Skeletal muscle satellite cell (primary cell): ENCODE measurements at regions not wholly inside any gene's neighbourhood (a gene's known extent, or its start where the extent isn't known, plus 50 kb on each side); places are given as distances from the start of the nearest gene placed in this dataset.

Experiments used
- H3K27me3 ChIP-seq: 2 replicates; pipeline ENCODE4 v1.7.0; 2013; ENCODE audit warnings: low read length; ENCODE audit not compliant: control insufficient read depth, insufficient read depth
- H3K36me3 ChIP-seq: 2 replicates; pipeline ENCODE4 v1.7.0; 2013; ENCODE audit warnings: mild to moderate bottlenecking, control low read depth, low read length; ENCODE audit not compliant: insufficient read depth
- H3K4me1 ChIP-seq: 2 replicates; pipeline ENCODE4 v1.7.0; 2013; ENCODE audit warnings: low read length; ENCODE audit not compliant: control insufficient read depth, insufficient read depth
- H3K4me2 ChIP-seq: 2 replicates; pipeline ENCODE4 v1.7.0; 2013; ENCODE audit warnings: mild to moderate bottlenecking, low read length
- H3K4me3 ChIP-seq: 2 replicates; pipeline ENCODE4 v1.7.0; 2013; ENCODE audit warnings: low read length
- H3K9ac ChIP-seq: 2 replicates; pipeline ENCODE4 v1.7.0; 2013; ENCODE audit warnings: mild to moderate bottlenecking, low read depth, low read length, moderate library complexity
- H3K9me3 ChIP-seq: replicated peaks from 2 replicates; pipeline ENCODE4 v1.7.0; 2013; ENCODE audit warnings: mild to moderate bottlenecking, control low read depth, low read length

DNA sequence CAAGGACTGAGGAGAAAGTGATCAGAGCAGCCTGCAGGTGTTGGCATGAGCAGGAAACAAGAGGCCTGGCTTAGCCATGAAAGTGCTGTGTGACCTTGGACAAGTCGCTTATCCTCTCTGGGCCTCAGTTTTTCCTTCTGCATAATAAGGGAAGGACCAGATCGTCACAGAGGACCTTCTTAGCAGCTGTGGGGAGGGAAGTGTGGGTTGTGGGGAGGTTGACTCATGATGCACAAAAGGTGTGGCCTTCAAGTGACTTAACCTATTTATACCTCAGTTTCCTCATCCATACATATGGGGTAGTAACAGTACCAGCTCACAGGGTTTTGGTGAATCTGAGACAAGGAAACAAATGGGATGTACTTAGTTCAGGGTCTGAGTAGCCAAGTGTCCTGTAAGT, 658.8 kb downstream of the MATN1 start:
- Histone ChIP-seq H3K9me3 (no peaks in the 10 kb centered on the region), H3K36me3 (no peaks in the 10 kb centered on the region), H3K4me3 (no peak overlapping the region), H3K4me2 (no peak overlapping the region), H3K27me3 (no peaks in the 10 kb centered on the region), H3K4me1 (no peaks in the 10 kb centered on the region), H3K9ac (no peak overlapping the region)

DNA sequence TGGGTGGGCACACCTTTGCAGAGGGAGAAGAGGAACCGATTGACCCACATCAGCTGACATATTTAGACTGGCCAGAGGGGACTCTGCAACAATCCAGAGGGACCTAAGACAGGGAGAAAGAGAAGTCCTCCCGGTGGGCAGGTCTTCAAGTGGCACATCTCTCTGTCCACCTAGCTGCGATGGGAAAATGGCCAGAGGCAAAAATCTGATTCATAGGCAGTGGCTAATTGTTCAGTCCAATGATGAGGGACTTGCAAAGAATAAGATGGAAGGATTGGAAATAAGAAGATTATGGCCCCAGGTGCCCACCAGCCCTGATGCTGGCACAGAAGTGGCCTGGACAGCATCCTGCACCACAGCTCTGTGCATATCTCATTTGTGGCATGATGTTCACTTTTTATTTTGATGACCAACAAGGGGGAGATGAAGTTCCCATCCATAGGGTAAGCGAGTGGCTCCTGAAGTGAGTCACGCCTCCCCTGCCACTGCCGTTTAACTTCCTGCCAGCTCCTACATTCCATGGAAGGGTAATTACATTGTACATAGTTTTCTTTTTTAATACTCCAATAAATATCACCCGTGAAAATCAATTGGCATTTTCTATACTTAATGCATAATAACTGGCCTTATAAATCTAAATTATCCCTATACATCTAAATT, 659.6 kb downstream of the MATN1 start:
- H3K9me3 ChIP-seq, result no peaks in the 10 kb centered on the region
- no peak overlapping the region for H3K4me3 ChIP-seq
- H3K27me3 ChIP-seq, result no peaks in the 10 kb centered on the region
- no peak overlapping the region for H3K4me2 ChIP-seq
- H3K9ac ChIP-seq, result no peak overlapping the region
- no peaks in the 10 kb centered on the region for H3K4me1 ChIP-seq
- H3K36me3 ChIP-seq, result no peaks in the 10 kb centered on the region

DNA sequence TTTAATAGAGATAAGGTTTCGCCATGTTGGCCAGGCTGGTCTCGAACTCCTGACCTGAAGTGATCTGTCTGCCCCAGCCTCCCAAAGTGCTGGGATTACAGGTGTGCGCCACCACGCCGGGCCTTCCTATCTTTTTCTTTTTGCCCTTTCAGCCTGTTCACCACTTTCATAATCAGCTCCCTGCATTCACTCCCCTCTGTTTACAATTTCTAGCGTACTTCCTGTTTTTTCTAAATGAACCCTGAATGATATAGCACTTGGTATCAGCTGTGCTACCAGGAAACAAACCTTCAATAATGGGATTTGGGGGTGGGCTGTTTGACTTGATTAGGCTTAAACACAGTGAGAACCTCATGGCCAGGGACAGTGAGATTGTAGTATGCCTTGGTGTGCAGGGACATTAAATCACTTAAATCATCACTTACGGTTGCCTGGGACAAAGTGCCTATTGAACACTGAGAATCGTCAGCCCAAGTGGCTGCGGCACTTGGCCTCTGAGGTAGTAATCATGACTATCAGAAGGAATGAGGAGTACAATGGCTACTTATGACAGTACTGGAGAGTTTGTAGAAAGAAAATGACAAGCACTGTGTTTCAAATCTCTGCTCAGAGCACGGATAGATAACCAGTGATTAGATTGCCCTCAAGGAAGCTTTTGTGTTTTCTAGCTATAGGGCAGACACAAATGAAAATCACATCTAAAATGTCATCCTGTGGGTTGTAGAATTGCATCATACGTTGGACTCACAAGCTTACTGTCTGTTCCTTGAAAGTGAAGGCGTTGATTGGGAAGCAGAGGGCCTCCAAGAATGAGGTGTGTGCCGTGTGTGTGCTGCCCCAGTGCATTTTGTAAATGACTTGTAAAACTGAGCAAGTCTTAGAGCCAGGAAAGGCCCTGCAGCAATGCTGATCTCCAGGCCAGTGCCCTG, 661.8 kb downstream of the MATN1 start:
- Histone ChIP-seq H3K4me2 (no peak overlapping the region), H3K9ac (no peak overlapping the region), H3K4me1 (no peaks in the 10 kb centered on the region), H3K27me3 (no peaks in the 10 kb centered on the region), H3K9me3 (no peaks in the 10 kb centered on the region), H3K36me3 (no peaks in the 10 kb centered on the region), H3K4me3 (no peak overlapping the region)

DNA sequence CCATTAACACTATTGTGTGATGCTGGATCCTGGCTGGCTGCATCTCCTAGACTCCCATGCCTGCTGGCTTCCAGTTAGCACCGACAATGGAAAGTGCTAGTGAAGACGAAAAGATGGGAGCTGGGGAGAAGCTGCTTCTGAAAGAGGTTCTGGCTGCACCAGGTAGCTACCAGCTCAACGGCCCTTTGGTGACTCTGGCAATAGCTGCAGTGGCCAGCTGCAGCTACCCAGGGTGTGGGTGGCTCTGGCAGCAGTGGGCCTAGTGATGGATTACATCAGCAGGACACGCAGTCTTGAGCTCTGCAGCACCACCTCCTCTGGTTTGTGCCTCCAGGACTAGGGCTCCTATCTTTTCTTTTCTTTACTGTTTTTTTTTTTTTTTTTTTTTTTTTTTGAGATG, 662.6 kb downstream of the MATN1 start:
- no peak overlapping the region for H3K9ac ChIP-seq
- H3K4me3 ChIP-seq, result no peak overlapping the region
- H3K27me3 ChIP-seq, result no peaks in the 10 kb centered on the region
- H3K9me3 ChIP-seq, result no peaks in the 10 kb centered on the region
- H3K4me1 ChIP-seq, result no peaks in the 10 kb centered on the region
- no peaks in the 10 kb centered on the region for H3K36me3 ChIP-seq
- no peak overlapping the region for H3K4me2 ChIP-seq

DNA sequence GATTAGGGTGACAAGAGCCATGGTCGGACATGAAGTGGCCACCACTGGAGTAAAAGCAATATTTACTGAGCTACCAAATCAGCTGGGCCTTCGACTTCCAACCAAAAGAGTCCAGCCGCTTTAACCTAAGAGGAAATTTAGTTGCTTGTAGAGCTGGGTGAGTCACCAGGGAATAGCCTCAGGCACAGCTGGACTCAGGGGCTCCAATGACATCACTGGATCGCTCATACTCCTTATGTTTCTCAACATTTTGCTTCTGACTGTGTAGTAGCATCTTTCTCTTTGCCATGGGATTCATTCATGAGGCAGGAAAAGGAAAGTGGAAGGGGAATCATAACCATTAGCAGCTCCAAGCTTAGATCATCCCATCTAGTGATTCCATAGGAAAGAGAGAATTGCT, 664.4 kb downstream of the MATN1 start:
- Histone ChIP-seq H3K4me2 (no peak overlapping the region), H3K4me3 (no peak overlapping the region), H3K4me1 (no peaks in the 10 kb centered on the region), H3K9ac (no peak overlapping the region), H3K36me3 (no peaks in the 10 kb centered on the region), H3K27me3 (no peaks in the 10 kb centered on the region), H3K9me3 (no peaks in the 10 kb centered on the region)

DNA sequence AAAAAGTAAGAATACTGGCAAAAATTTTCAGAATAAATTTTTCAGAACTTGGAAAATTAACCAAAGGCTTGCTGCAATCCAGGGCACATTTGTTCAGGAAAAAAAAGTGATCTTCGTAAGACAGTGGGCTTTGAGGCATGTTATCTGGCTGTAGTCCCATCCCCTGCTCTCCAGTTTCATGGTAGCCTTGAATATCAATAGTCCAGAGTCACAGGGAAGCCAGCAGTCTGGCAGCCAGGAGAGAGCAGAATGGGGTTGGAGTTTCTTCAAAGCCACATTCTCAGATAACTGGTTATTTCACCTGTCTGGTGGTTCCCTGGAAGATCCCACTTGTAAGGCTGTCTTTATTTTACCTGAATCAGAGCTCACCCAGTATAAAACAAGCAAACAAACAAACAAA, 669.3 kb downstream of the MATN1 start:
- no peaks in the 10 kb centered on the region for H3K4me1 ChIP-seq
- no peak overlapping the region for H3K9ac ChIP-seq
- H3K4me3 ChIP-seq, result no peak overlapping the region
- no peaks in the 10 kb centered on the region for H3K27me3 ChIP-seq
- H3K4me2 ChIP-seq, result no peak overlapping the region
- H3K9me3 ChIP-seq, result no peaks in the 10 kb centered on the region
- no peaks in the 10 kb centered on the region for H3K36me3 ChIP-seq

DNA sequence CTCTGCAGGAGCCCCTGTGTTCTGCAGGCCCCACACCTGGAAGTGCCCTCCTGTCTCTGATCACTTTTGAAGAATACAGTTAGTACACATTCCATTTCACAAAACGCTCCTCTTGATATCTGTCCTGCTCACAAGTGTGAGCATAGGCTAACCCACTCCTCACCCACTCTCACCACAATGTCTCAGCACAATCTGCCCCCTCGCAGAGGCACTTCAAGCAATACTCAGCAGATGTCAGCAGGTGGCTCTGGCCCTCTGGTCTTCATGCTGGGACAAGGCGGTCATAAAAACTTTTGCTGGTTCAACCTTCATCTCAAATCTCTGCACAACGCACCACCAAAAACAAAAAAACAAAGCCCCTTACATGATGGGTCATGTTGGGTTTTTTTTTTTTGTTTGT, 671.2 kb downstream of the MATN1 start:
- no peak overlapping the region for H3K9ac ChIP-seq
- no peak overlapping the region for H3K4me2 ChIP-seq
- no peaks in the 10 kb centered on the region for H3K27me3 ChIP-seq
- no peaks in the 10 kb centered on the region for H3K4me1 ChIP-seq
- no peaks in the 10 kb centered on the region for H3K36me3 ChIP-seq
- no peaks in the 10 kb centered on the region for H3K9me3 ChIP-seq
- no peak overlapping the region for H3K4me3 ChIP-seq

DNA sequence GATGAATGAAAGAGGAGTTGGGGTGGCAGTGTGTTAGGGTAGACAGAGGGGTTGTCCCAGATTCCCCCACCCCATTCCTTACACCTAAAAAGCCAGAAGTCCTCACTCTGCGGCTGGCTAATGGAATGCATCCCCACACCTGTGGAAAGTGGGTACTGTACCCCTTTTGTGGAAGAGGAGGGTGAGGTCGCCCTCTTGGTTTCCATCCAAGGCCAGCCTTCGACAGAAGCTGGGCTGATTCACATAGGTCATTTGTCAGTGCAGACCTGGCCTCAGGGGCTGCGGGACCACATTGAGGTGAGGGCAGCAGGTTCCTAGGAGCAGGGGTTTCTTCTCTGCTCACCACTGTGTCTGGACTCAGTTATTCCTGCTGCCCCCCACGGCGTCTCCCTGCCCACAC, 671.6 kb downstream of the MATN1 start:
- no peak overlapping the region for H3K4me3 ChIP-seq
- H3K36me3 ChIP-seq, result no peaks in the 10 kb centered on the region
- peaks cover 2% of the 10 kb centered on the region for H3K9me3 ChIP-seq
- H3K4me1 ChIP-seq, result no peaks in the 10 kb centered on the region
- no peaks in the 10 kb centered on the region for H3K27me3 ChIP-seq
- no peak overlapping the region for H3K4me2 ChIP-seq
- no peak overlapping the region for H3K9ac ChIP-seq

DNA sequence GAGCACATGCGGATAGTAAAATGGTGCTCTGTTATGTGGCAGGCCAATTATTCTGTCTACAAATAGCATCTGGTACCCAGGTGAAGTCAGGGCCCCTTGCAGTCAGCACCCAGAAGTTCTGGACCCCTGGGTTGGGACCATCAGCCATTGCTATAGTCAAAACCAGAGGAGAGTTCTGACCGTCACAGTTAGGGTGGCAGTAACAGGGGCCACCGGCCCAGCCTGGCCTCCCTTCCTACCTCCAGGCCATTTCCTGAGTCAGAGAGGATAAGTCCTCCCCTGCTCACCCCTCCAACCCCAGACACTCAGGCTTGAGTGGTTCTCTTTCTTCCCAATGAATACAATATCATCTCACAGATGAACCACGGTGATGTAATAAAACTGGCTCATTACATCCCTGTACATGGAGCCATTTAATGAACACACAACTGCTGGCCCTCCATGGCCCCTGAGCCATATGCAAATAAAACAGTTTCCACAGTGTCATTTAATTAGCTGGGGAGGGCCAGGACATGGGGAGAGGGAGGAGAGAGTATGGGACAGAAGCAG, 673.6 kb downstream of the MATN1 start:
- H3K4me1 ChIP-seq, result no peaks in the 10 kb centered on the region
- H3K9me3 ChIP-seq, result peaks cover 2% of the 10 kb centered on the region
- no peak overlapping the region for H3K9ac ChIP-seq
- no peaks in the 10 kb centered on the region for H3K27me3 ChIP-seq
- no peak overlapping the region for H3K4me3 ChIP-seq
- H3K36me3 ChIP-seq, result no peaks in the 10 kb centered on the region
- no peak overlapping the region for H3K4me2 ChIP-seq

DNA sequence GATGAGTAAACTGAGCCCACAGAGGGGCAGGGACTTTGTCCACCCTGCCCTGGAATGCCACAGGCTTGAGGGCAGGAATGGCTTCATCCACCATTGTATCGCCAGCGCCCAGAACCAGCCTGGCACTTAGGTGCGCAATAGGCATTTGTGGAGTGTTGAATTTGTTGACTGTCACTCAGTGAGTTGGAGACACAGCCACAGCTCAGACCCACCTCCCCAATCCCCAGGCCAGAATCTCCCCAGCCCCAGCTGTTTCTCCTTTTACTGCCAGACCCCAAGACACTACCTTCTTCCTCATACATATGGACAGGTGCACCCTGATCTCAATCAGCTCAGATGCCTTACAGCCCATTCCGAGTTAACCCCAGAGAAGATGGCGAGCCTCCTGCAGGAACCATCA, 674.5 kb downstream of the MATN1 start:
- Histone ChIP-seq H3K36me3 (no peaks in the 10 kb centered on the region), H3K9ac (no peak overlapping the region), H3K27me3 (no peaks in the 10 kb centered on the region), H3K9me3 (peaks cover 2% of the 10 kb centered on the region), H3K4me2 (no peak overlapping the region), H3K4me3 (no peak overlapping the region), H3K4me1 (no peaks in the 10 kb centered on the region)

DNA sequence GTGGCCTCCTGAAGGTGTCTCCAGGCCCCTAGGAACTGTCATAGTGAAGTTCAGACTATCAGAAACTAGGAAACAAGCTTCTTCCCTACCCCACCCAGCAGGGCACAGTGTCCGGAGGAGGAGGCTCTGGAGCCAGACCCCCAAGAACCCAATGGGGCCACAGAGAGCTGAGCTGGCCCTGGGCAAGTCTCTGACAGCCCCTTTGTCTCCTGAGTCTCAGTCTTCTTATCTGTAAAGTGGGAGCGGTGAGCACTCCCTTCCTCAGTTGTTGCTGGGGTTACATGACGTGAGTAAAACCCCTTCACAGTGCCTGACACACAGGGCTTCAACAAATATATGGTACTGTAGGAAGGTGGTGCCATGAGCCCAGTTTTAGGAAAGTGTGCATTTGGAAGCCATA, 675.8 kb downstream of the MATN1 start:
- Histone ChIP-seq H3K27me3 (no peaks in the 10 kb centered on the region), H3K9ac (no peak overlapping the region), H3K4me1 (no peaks in the 10 kb centered on the region), H3K4me2 (no peak overlapping the region), H3K4me3 (no peak overlapping the region), H3K36me3 (no peaks in the 10 kb centered on the region), H3K9me3 (peaks cover 7% of the 10 kb centered on the region)
